ENCODE measurements at regions not wholly inside any gene's neighbourhood (a gene's known extent, or its start where the extent isn't known, plus 50 kb on each side); places are given as distances from the start of the nearest gene placed in this dataset.

DNA sequence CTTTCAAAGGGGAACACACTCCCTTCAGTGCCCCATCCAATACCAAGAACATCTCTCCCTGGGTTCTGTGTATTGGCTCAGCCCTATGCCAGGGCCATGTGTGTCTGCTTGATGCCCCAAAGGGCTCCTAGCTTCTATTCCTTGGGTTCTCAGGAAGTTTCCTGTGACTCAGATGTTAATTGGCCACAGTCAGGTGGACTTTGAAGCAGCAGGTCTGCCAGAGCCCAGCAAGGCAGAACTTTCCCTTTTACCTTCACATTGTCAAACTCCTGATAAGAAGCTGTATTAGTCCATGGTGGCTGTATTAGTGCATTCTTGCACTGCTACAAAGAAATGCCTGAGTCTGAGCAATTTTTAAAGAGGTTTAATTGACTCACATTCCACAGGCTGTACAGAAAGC lies 116.0 kb upstream of the PTPRT start:
- DNase-seq: no peak

DNA sequence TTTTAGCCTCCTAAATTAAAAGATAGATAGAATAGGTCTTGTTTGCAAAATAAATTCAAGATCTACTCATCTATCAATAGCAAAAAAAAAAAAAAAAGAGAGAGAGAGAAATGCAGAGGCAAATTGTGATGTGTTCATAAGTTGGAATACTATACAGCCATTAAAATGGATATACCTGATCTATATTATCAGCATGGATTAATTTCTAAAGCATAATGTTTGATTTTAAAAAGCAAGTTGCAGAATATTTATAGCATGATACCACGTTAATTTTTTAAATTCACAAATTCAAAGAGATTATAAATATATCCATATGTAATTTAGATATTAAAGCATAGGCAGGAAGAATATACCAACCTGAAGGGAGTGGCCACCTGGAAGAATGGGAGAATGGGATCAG lies 114.9 kb upstream of the PTPRT start:
- DNase-seq: no peak

- DNase-seq: no peak
These were observed 113.2 kb upstream of the PTPRT start for GRCh38 chr20:43302936-43303335.

GRCh38 chr20:43300901-43301300 lies 111.2 kb upstream of the PTPRT start:
- peak; percentile 1 for DNase-seq

- DNase-seq: no peak
These were observed 106.1 kb upstream of the PTPRT start for GRCh38 chr20:43295781-43296180.

GRCh38 chr20:43295263-43295662 lies 105.6 kb upstream of the PTPRT start:
- DNase-seq: no peak

DNA sequence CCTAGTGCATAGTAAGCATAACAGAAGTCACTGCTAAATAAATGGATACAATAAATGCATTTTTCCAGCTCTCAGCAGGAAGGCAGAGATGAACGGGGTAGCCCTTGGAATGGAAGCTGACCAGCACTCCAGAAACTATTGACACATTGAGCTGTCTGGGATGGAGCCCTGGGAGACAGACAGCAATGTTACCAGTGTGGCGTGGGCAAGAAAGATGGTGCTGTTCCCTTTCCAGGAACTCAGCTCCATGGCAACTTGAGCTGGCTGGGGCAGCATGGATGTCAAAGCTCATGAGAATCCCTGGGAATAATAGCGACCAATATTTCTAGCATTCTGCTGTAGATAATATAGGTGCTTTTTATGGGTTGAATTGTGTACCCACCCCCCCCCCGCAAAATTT lies 104.3 kb upstream of the PTPRT start:
- no peak for DNase-seq

DNA sequence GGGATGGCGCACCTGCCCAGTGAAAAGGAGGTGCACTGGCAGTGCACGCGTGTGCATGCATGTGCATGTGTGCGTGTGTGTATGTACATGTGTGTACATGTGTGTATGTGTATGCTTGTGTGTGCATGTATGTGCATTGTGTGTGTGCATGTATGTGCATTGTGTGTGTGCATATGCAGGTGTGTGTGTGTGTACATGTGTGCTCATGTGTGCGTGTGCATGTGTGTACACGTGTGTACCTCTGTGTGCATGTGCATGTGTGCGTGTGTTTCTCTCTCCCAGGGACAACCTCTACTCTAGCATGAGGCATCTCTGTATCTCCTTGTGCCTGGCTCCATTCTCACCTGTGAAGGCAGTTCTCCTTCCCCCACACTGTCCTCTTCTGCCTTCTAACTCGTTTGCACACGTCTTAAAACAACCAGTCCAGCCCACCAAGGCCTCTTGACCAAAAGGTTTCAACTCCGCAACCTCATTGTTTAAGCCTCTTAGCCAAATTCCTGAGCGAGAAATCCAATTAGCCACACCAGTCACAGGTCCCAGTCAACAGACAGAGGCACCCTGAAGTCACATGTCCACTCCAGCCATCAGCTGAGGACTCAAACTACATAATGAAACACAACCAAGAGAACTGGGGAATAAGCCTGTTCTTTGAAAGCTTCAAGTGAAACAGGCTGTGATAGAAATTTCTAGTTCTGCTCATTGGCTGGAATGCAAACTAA lies 103.5 kb upstream of the PTPRT start:
- DNase-seq: no peak

- no peak for DNase-seq
These were observed 102.5 kb upstream of the PTPRT start for GRCh38 chr20:43292222-43292621.

- no peak for DNase-seq
These were observed 97.9 kb upstream of the PTPRT start for GRCh38 chr20:43287637-43288036.

- DNase-seq: no peak
These were observed 95.5 kb upstream of the PTPRT start for GRCh38 chr20:43285170-43285569.

- DNase-seq: no peak
These were observed 94.8 kb upstream of the PTPRT start for GRCh38 chr20:43284486-43284885.

- DNase-seq: no peak
These were observed 93.4 kb upstream of the PTPRT start for GRCh38 chr20:43283126-43283525.

GRCh38 chr20:43271980-43272379 lies 82.3 kb upstream of the PTPRT start:
- DNase-seq: no peak

GRCh38 chr20:43265449-43265848 lies 75.7 kb upstream of the PTPRT start:
- DNase-seq: no peak

DNA sequence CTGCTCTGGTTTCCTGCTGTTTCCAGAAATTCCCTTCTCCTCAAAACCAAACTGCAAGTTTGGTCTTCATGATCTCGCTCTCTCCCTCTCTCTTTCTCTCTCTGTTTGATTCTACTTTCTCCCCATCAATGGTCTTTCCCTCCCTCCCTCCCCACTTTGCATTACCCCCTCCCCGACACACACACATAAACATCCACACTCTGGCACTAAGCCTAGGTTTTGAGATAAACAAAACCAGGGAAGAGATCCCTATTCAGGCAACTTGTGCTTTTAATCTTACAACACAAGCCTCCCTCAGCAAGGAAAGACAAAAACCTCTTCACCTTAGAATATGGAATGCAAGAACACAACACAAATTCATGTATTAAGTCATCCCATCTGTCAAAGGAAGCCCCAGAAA lies 73.5 kb upstream of the PTPRT start:
- DNase-seq: no peak

DNA sequence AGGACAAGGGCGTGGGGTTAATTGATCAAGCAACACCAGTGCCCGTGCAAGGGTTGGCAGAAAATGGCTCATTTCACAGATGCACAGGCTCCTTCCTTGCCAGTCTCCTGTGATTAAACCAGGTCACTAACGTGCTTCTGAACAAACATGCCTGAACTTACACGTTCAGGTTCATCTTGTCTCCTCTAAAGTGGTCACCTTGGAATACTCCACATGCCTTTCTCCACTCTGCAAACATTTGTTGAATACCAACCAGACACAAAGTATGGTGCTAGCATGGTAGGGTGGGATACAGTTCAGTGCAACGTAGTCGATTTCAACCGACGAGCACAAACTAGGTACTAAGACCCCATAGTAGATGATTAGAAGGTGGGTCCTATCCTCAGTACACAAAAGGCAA lies 72.6 kb upstream of the PTPRT start:
- DNase-seq: no peak

- DNase-seq: no peak
These were observed 66.2 kb upstream of the PTPRT start for GRCh38 chr20:43255877-43256276.

DNA sequence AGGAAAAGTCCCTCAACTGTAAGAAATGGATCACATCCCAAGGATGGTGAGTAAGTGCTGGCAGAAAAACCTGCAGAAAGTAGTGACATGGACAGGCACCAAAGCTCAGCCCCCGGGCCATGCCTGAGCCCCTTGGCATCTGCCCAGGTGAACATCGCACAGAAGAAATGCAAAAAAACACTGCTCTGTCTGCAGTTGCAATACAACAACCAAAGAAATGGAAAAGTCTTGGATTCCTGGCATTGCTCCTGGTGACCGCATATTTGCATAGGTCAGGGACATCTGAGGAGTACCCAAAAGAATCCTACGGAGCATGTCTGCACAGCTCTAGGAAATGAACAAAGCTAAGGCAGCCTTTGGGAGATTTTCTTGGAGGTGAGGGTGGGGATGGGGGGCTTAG lies 63.1 kb upstream of the PTPRT start:
- DNase-seq: peak; percentile 8

- no peak for DNase-seq
These were observed 58.6 kb upstream of the PTPRT start for GRCh38 chr20:43248341-43248740.

DNA sequence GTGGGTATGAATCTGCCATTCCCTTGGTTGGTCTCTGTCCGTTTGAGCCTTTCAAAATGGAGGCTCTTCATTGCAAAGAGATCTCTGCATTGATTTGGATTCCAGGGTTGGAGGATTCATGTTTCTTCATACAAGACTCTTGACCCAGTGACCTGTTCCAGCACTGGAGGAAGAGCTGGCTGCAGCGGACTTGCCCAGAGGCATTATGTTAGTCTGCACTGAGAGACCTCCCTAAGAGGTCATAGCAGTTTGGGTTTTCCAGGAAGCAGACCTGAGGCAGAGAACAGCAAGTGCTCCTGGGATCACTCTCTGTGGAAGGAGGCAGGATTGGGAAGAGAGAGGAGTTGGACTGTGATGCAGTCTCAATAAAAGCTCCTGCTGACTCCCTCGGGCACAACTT lies 57.7 kb upstream of the PTPRT start:
- no peak for DNase-seq

DNA sequence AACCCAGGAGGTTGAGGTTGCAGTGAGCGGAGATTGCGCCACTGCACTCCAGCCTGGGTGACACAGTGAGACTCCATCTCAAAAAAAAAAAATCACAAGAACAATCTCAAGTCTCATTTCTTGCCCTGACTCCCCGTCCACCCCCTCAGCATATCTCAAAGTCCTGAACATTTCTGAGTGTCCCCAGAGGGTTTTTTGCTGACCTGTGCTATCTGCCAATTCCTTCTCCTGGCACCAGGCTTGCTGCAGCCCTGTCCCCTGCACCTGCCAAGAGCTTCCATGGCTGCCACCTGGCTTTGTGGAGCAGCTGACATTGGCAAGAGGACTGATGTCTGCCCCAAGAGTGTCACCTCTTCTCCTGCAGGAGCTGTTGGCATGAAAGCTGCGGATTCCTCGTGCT lies 54.9 kb upstream of the PTPRT start:
- no peak for DNase-seq

- DNase-seq: peak; percentile 58
These were observed 54.1 kb upstream of the PTPRT start for GRCh38 chr20:43243672-43244269.

DNA sequence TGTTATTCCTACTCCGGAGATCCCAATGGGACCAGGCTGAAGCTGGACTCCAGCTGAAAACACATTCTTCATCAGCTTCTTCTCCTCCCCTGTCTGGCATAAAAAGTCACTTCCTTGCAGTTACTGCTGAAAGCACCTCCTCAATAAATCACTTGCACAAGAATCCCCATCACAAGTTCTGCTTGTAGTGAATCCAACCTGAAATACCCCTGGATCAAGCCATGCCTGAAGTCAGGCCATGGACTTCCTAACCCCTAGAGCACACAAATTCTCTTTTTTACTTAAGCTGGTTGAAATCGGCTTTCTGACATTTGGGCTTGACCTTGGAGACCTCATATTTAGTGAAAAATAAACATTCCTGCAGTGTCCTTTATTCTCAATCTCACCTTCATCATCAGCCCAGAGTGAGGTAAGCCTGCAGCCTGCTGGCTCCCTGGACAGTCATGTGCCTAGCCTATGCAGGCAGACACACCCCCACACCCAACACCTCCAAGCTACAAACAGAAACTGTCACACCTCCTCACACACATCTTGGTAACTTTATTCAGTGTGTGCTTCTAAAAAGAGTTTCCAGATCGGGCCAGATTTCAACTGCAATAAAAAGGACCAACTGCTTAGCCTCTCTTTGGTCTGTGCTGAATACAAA lies 51.5 kb upstream of the PTPRT start:
- DNase-seq: no peak
